Right renal cortex interstitium (tissue), 3 donors: ENCODE measurements at regions not wholly inside any gene's neighbourhood (a gene's known extent, or its start where the extent isn't known, plus 50 kb on each side); places are given as distances from the start of the nearest gene placed in this dataset.
A peak's percentile ranks its signal among the peaks of the same experiment; 100 is the strongest.
"Not testable (repeated sequence)": the region's sequence is repeated elsewhere in the genome, so short reads cannot be mapped to it uniquely, and the experiment has no call there.

ENCODE experiments used
- DNase-seq, 3 donors: peaks; one replicate each; pipeline ENCODE4 v3.0.0-alpha.2; 2013; ENCODE audit warnings: low read depth in 3 of 3, low spot score in 2 of 3

- DNase-seq = no peak
Observed at GRCh38 chr12:84165998-84166571, 746.5 kb downstream of the SLC6A15 start.

GRCh38 chr12:84161296-84161695, 751.3 kb downstream of the SLC6A15 start:
- no peak for DNase-seq

- DNase-seq = no peak
Observed at GRCh38 chr12:84159260-84159659, 753.3 kb downstream of the SLC6A15 start.

DNA sequence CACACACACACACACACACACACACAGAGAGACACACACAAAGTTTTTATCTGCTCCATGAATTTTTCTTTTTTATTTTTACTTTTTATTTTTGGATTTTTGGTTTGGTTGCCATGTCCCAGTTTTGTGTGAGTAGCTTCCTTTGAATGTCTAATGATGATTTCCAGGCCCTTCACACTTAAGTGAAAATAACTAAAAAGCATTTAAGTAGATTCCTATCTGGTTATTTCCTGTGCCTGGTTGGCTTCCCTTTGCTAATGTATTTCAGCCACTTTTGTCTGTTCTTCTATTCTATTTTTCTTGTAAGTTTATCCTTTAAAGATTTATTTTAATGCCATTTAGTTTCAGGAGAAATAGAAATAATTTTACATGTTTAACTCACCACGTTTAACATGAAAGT, 755.4 kb downstream of the SLC6A15 start:
- DNase-seq = no peak

GRCh38 chr12:84154991-84155930, 757.3 kb downstream of the SLC6A15 start:
- not testable (repeated sequence) for DNase-seq

DNA sequence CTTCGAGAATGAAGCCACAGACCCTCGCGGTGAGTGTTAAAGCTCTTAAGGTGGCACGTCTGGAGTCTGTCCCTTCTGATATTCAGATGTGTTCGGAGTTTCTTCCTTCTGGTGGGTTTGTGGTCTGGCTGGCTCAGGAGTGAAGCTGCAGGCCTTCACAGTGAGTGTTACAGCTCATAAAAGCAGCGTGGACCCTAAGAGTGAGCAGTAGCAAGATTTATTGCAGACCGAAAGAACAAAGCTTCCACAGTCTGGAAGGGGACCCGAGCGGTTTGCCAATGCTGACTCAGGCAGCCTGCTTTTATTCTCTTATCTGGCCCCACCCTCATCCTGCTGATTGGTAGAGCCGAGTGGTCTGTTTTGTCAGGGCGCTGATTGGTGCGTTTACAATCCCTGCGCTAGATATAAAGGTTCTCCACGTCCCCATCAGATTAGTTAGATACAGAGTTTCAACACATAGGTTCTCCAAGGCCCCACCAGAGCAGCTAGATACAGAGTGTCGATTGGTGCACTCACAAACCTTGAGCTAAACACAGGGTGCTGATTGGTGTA, 758.1 kb downstream of the SLC6A15 start:
- DNase-seq = not testable (repeated sequence)

DNA sequence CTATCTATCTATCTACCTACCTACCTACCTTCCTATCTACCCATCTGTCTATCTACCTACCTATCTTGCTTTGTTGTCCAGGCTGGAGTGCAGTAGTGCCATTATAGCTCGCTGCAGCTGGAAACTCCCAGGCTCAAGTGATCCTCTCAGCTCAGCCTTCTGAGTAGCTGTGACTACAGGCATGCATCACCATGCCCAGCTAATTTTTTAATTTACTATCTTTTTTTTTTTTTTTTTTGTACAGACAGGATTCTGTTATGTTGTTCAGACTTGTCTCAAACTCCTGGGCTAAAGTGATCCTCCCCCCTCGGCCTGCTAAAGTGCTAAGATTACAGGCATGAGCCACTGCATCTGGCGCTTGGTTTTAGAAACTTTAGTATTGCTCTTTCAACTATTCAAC, 762.4 kb downstream of the SLC6A15 start:
- DNase-seq = peak in 2 of 3 donors; percentile 5 to 7

- DNase-seq = no peak
Observed at GRCh38 chr12:84148335-84148734, 764.3 kb downstream of the SLC6A15 start.

DNA sequence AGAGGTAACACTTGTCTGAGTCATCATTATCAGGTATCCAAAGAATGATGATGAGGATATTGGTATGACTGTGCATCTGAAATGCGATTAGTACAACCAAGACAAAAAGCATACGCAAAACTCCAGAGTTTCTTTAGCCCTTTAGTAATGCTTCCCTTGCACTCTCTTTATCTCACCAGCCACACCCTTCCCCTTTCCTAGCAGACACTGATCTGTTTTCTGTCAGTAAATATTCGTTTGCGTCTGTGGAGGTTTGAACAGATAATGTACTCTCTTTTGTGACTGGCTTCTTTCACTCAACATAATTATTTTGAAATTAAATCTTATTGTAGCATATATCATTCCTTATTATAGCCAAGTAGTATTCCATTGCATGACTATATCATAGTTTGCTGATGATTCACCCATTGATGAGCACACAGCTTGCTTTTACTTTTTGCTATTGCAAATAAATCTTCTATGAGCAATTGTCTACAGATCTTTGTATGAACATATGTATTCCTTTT, 775.7 kb downstream of the SLC6A15 start:
- no peak for DNase-seq

DNA sequence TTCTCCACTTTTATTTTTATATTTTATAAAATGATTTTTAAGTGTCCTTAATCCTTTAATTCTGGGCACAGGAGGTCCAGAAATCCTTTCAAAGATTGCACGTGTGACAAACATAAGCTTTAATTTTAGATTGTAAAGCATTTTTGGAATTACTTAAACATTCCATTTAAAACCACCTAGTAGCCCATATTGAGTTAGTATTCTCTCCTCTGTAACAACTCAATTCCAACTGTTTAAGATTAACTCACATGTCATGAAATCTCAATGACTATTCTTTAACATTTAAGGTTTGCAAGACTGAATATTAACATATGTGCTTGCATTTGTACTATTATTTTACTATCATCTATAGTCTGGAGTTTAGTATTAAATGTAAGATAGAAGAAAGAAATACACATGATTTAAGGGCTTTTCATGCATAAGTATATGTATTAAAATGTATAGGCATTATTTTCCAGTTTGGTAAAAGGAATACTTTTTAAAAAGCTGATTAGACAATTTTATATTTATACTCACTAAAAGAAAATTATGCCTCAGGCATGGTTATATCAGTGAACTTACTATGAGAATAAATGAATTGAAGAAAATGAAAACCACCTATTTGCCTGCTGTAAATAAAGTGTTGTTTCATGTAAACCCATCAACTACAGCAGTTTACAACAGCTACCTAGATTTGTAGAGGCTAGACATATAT, 776.9 kb downstream of the SLC6A15 start:
- no peak for DNase-seq

DNA sequence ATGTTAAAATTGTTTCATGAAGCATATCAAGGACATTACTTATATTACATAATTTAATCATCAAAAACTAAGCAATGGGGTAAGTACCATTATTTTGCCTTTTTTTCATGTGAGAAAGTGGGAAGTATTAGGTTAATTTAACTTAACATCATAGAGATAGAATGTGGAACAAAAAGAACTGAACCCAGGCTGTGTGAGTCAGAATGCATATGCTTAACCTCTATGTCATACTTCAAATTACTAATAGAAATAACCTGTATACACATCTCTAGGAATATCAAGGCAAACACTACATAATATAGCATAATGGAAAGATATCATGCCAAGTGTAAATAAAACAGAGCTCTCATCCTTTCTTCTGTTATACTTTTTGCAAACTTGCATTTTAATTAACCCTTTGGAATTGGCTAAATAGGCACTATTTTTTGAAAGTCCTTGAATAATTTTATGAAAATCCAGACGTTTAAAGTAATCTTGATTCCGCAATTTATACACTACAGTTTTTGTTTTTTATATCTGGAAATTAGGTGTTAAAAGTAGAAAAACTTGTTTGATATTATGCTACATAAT, 777.7 kb downstream of the SLC6A15 start:
- DNase-seq = no peak

DNA sequence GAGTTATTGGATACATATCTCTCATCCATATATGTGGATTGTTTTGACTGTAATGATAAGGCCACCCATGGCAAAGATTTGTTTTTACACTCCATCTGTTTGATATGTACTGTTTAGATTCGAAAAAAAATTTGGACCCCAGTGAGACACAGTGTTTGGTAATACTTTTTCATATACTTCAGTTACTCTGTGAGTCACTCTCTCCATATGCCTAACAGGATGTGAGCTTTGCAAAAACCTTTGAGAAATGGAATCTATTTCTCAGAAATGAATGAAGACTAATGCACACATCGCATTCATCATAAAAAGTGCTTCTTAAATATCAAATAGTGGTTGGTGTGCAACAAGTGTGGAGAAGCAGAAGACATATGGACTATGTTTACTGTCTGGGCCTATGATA, 781.5 kb downstream of the SLC6A15 start:
- no peak for DNase-seq

GRCh38 chr12:84128117-84128991, 784.2 kb downstream of the SLC6A15 start:
- no peak for DNase-seq

GRCh38 chr12:84124211-84124610, 788.4 kb downstream of the SLC6A15 start:
- DNase-seq = no peak

DNA sequence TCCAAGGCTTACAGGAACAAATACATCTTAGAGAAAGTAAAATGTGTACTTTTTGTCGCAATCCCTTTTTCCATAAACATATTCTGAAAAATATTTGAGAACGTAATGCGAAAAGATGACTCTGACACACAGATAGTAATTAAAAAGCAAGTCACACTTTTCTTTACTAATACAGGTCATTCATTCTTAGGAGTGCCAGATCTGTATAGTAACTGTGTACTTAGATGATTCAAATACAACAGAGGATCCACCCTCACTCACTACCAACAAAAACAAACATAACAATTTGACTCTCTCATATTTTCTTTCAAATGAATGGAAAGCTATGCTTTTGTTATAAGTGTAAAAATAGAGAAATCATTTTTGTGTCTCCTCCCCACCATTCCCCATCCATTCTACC, 795.4 kb downstream of the SLC6A15 start:
- no peak for DNase-seq

DNA sequence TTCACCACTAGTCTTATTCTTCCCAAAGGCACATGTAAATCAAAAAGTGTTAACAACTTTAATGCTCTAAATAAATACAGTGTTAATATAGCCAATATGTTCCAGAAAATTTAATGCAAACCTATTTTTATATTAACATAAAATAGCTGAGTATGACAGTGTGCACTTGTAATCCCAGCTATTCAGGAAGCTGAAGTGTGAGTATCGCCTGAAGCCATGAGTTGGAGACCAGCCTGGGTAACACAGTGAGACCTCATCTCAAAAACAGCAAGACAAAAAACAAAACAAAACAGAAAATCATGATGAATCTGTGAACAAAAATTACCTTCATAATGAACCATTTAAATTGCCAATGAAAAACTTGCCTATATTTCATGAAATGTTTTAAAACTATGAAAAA, 798.9 kb downstream of the SLC6A15 start:
- no peak for DNase-seq

GRCh38 chr12:84103886-84104285, 808.7 kb downstream of the SLC6A15 start:
- DNase-seq = not testable (repeated sequence)

GRCh38 chr12:84101963-84102362, 810.6 kb downstream of the SLC6A15 start:
- not testable (repeated sequence) for DNase-seq

DNA sequence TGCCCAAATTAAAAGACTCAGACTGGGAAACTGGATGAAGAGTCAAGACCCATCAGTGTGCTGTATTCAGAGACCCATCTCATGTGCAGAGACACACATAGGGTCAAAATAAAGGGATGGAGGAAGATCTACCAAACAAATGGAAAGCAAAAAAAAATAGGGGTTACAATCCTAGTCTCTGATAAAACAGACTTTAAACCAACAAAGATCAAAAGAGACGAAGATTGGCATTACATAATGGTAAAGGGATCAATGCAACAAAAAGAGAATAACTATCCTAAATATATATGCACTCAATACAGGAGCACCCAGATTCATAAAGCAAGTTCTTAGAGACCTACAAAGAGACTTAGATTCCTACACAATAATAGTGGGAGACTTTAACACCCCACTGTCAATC, 813.0 kb downstream of the SLC6A15 start:
- DNase-seq = not testable (repeated sequence)

DNA sequence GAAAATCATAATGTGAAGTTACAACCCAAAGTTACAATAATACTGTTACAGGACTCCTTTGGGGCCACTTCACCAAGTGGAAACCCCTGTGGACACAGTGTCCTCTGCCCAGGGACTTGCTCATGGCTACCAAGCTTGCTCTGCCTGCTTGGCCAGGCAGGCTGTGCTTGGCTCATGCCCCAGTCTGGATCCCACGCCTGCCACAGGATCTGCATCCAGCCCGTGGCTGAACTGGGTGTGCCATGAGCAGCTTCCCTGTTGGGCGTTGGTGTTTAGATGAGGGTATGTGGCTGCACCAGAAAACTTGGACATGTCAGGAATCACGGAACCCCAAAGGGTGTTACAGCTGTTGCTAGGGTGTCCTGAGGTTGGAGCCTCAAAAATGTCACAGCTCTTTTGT, 820.9 kb downstream of the SLC6A15 start:
- DNase-seq = no peak
